ENCODE measurements at regions not wholly inside any gene's neighbourhood (a gene's known extent, or its start where the extent isn't known, plus 50 kb on each side); places are given as distances from the start of the nearest gene placed in this dataset.

GRCh38 chr6:169034516-169035167, 219.0 kb downstream of the THBS2 start:
- no peaks in the 10 kb centered on the region for H3K9me1 ChIP-seq (ENCODE audit: insufficient read depth, low read length)
- no peak overlapping the region for H2BK120ac ChIP-seq (ENCODE audit: low read depth, low read length)
- no peak overlapping the region for H3K9ac ChIP-seq (ENCODE audit: low read depth, low read length)
- no peaks in the 10 kb centered on the region for H4K20me1 ChIP-seq (ENCODE audit: insufficient read depth, low read length)
- no peak overlapping the region for H3K14ac ChIP-seq (replicated peaks; ENCODE audit: low read depth, low read length)
- WGBS, 2 experiments (ENCODE audit: extremely low coverage in 2 of 2, insufficient read length in 1 of 2), result 90% methylated on average over 2 of the region's 13 CpGs; no CpG with 5 or more reads in 1 of the 2 experiments
- no peak overlapping the region for H3K4me3 ChIP-seq (ENCODE audit: insufficient read depth, low read depth, low read length)
- no peaks in the 10 kb centered on the region for H3K79me1 ChIP-seq (ENCODE audit: low read depth in 1 of 2, low read length in 2 of 2)
- H3K36me3 ChIP-seq (ENCODE audit: control insufficient read depth, insufficient read depth, low read length), result no peaks in the 10 kb centered on the region
- no peak overlapping the region for H3K27ac ChIP-seq (ENCODE audit: insufficient read depth, low read length)
- no peak overlapping the region for H2BK15ac ChIP-seq (ENCODE audit: low read depth, low read length)
- in situ Hi-C loops (cut with MboI; ENCODE audit: low sequenced_read_pairs), result no loop called here
- ATAC-seq (ENCODE audit: low read depth) (no peak), DNase-seq (peak; percentile 10)
- no peak overlapping the region for H4K8ac ChIP-seq (ENCODE audit: low read depth in 2 of 2, low read length in 2 of 2)
- H2BK20ac ChIP-seq (ENCODE audit: low read depth, low read length), result no peak overlapping the region
- CTCF ChIA-PET, result no interaction called here
- POLR2A ChIA-PET (ENCODE audit: unreplicated experiment), result no interaction called here
- dilution Hi-C loops (cut with HindIII; ENCODE audit: low sequenced_read_pairs, unreplicated experiment), result no loop called here
- no peak overlapping the region for H4K91ac ChIP-seq (ENCODE audit: insufficient read depth, low read depth, low read length)
- intact Hi-C loops (cut with micrococcal nuclease), result no loop called here
- no peak overlapping the region for H3K56ac ChIP-seq (ENCODE audit: extremely low read depth, insufficient read depth, low read length)
- peaks cover 2% of the 10 kb centered on the region; the same call in 1 of the 2 replicates for H3K9me3 ChIP-seq (ENCODE audit: control insufficient read depth, insufficient read depth, low read length)
- H2AK9ac ChIP-seq (replicated peaks; ENCODE audit: low read depth, low read length, poor library complexity), result no peak overlapping the region
- TF ChIP-seq CHD1 (IDR thresholded peaks at IDR 0.05; ENCODE audit: low read depth, low read length) (no peak), RAD21 (IDR thresholded peaks at IDR 0.05; ENCODE audit: low read length) (no peak), FOS (IDR thresholded peaks at IDR 0.05; ENCODE audit: low read depth, low read length) (no peak), USF2 (IDR thresholded peaks at IDR 0.05; ENCODE audit: low read depth, low read length) (no peak), RFX5 (IDR thresholded peaks at IDR 0.05; ENCODE audit: low read depth, low read length) (no peak), POLR2A (IDR thresholded peaks at IDR 0.05; ENCODE audit: low read depth, low read length) (no peak), NFE2L2 (IDR thresholded peaks at IDR 0.05; ENCODE audit: low read depth, low read length) (no peak), BHLHE40 (IDR thresholded peaks at IDR 0.05; ENCODE audit: low read depth, low read length) (no peak), SMC3 (IDR thresholded peaks at IDR 0.05; ENCODE audit: low read depth, low read length) (no peak), CEBPB (IDR thresholded peaks at IDR 0.05; ENCODE audit: low read depth, low read length) (no peak), RCOR1 (IDR thresholded peaks at IDR 0.05; ENCODE audit: insufficient replicate concordance, low read length) (no peak), CTCF (conservative IDR thresholded peaks at IDR 0.05; ENCODE audit: low read depth, low read length) (no peak), MAZ (IDR thresholded peaks at IDR 0.05; ENCODE audit: borderline replicate concordance, low read depth, low read length) (no peak), MAFK (IDR thresholded peaks at IDR 0.05; ENCODE audit: low read depth, low read length) (no peak), MXI1 (IDR thresholded peaks at IDR 0.05; ENCODE audit: borderline replicate concordance, low read depth, low read length) (no peak)
- TF ChIP-seq, protein P1, sequence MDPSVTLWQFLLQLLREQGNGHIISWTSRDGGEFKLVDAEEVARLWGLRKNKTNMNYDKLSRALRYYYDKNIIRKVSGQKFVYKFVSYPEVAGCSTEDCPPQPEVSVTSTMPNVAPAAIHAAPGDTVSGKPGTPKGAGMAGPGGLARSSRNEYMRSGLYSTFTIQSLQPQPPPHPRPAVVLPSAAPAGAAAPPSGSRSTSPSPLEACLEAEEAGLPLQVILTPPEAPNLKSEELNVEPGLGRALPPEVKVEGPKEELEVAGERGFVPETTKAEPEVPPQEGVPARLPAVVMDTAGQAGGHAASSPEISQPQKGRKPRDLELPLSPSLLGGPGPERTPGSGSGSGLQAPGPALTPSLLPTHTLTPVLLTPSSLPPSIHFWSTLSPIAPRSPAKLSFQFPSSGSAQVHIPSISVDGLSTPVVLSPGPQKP (IDR thresholded peaks at IDR 0.05; ENCODE audit: borderline replicate concordance, low read depth, low read length), result no peak
- BruUV-seq (replicated peaks), result no TSS peak
- no peak overlapping the region for H3K18ac ChIP-seq (ENCODE audit: low read depth, low read length)
- peaks cover 1% of the 10 kb centered on the region; the same call in 1 of the 2 replicates for H3K4me1 ChIP-seq (ENCODE audit: control insufficient read depth, insufficient read depth, low read length)
- no peak overlapping the region for H3K23ac ChIP-seq (ENCODE audit: low read depth, low read length)
- H2AK5ac ChIP-seq (ENCODE audit: low read depth, low read length), result no peak overlapping the region
- no peak overlapping the region for H2BK5ac ChIP-seq (ENCODE audit: low read depth, low read length, poor library complexity, severe bottlenecking)
- H3K27me3 ChIP-seq (ENCODE audit: control insufficient read depth, insufficient read depth, low read length), result peaks cover 3% of the 10 kb centered on the region; the same call in 1 of the 2 replicates
- peak overlapping the region; percentile 27 for H2AFZ ChIP-seq (replicated peaks; ENCODE audit: low read length, poor library complexity)
- H3K4ac ChIP-seq (ENCODE audit: low read depth, low read length), result no peak overlapping the region
- no peak overlapping the region for H4K5ac ChIP-seq (ENCODE audit: low read depth, low read length)
- no peak overlapping the region for H3K4me2 ChIP-seq (ENCODE audit: low read depth, low read length)
